ENCODE measurements at regions not wholly inside any gene's neighbourhood (a gene's known extent, or its start where the extent isn't known, plus 50 kb on each side); places are given as distances from the start of the nearest gene placed in this dataset.

- FAIRE-seq (no peak), DNase-seq (no peak)
- H3K27ac ChIP-seq (ENCODE audit: low read depth in 1 of 3, low read length in 2 of 3), result no peak overlapping the region
- WGBS, 3 donors, result 75 to 78% (median 75%) methylated on average over 2 of the region's 2 CpGs
- no peak overlapping the region for H3K4me3 ChIP-seq (ENCODE audit: low read depth in 1 of 3, low read length in 3 of 3)
- no peaks in the 10 kb centered on the region for H3K4me1 ChIP-seq (ENCODE audit: control insufficient read depth in 3 of 3, insufficient read depth in 2 of 3, low read depth in 1 of 3, low read length in 2 of 3)
- H3K27me3 ChIP-seq (ENCODE audit: control insufficient read depth in 3 of 3, insufficient read depth in 3 of 3, low read length in 3 of 3), result no peaks in the 10 kb centered on the region
- H3K36me3 ChIP-seq (ENCODE audit: control insufficient read depth in 3 of 3, insufficient read depth in 2 of 3, low read depth in 1 of 3, low read length in 3 of 3), result no peaks in the 10 kb centered on the region
- H3K9me3 ChIP-seq (ENCODE audit: control insufficient read depth in 2 of 2, insufficient read depth in 1 of 2, low read depth in 1 of 2, low read length in 1 of 2), result no peaks in the 10 kb centered on the region
Measured at GRCh38 chr5:119879446-119879845, 250.1 kb downstream of the FAM170A start.

GRCh38 chr5:119895066-119895465 lies 265.7 kb downstream of the FAM170A start:
- Histone ChIP-seq H3K9me3 (ENCODE audit: control insufficient read depth in 2 of 2, insufficient read depth in 1 of 2, low read depth in 1 of 2, low read length in 1 of 2) (no peaks in the 10 kb centered on the region), H3K4me3 (ENCODE audit: low read depth in 1 of 3, low read length in 3 of 3) (no peak overlapping the region), H3K27me3 (ENCODE audit: control insufficient read depth in 3 of 3, insufficient read depth in 3 of 3, low read length in 3 of 3) (no peaks in the 10 kb centered on the region), H3K36me3 (ENCODE audit: control insufficient read depth in 3 of 3, insufficient read depth in 2 of 3, low read depth in 1 of 3, low read length in 3 of 3) (no peaks in the 10 kb centered on the region), H3K27ac (ENCODE audit: low read depth in 1 of 3, low read length in 2 of 3) (no peak overlapping the region), H3K4me1 (ENCODE audit: control insufficient read depth in 3 of 3, insufficient read depth in 2 of 3, low read depth in 1 of 3, low read length in 2 of 3) (no peaks in the 10 kb centered on the region)
- FAIRE-seq, result no peak
- 81 to 93% (median 81%) methylated on average over 2 of the region's 2 CpGs for WGBS, 3 donors
- DNase-seq, result no peak

DNA sequence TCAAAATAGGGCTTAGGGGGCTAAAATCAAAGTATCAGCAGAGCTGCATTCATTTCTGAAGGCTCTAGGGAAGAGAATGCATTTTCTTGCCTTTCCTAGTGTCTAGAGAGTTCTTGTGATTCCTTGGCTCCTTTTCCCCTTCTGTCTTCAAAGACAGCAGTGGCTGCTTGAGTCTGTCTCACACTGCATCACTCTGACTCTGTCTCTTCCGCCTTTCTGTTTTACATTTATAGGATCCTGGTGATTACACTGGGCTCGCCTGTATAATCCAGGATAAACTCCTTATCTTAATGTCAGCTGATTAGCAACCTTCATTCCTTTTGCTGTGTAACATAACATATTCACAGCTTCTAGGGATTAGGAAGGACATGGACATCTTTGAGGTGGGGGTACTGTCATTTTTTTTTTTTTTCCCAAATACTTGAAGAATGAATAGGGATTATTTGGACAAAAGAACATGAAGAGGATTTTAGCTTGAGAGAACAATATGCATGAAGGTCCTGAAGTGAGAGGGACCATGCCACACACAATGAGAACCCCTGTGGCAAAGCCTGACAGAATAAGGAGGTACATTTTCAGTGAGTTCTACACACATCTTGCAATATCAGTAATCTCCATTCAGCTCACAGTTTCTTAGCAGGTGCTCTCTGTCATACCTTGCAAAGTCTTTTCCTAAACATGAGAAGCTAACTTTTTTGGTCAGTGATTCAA lies 267.6 kb downstream of the FAM170A start:
- Histone ChIP-seq H3K27ac (ENCODE audit: low read depth in 1 of 3, low read length in 2 of 3) (no peak overlapping the region), H3K27me3 (ENCODE audit: control insufficient read depth in 3 of 3, insufficient read depth in 3 of 3, low read length in 3 of 3) (no peaks in the 10 kb centered on the region), H3K9me3 (ENCODE audit: control insufficient read depth in 2 of 2, insufficient read depth in 1 of 2, low read depth in 1 of 2, low read length in 1 of 2) (no peaks in the 10 kb centered on the region), H3K4me1 (ENCODE audit: control insufficient read depth in 3 of 3, insufficient read depth in 2 of 3, low read depth in 1 of 3, low read length in 2 of 3) (no peaks in the 10 kb centered on the region), H3K36me3 (ENCODE audit: control insufficient read depth in 3 of 3, insufficient read depth in 2 of 3, low read depth in 1 of 3, low read length in 3 of 3) (no peaks in the 10 kb centered on the region), H3K4me3 (ENCODE audit: low read depth in 1 of 3, low read length in 3 of 3) (no peak overlapping the region)
- WGBS, 3 donors, result 21 to 56% (median 26%) methylated on average over 2 of the region's 2 CpGs
- no peak for DNase-seq
- no peak for FAIRE-seq

DNA sequence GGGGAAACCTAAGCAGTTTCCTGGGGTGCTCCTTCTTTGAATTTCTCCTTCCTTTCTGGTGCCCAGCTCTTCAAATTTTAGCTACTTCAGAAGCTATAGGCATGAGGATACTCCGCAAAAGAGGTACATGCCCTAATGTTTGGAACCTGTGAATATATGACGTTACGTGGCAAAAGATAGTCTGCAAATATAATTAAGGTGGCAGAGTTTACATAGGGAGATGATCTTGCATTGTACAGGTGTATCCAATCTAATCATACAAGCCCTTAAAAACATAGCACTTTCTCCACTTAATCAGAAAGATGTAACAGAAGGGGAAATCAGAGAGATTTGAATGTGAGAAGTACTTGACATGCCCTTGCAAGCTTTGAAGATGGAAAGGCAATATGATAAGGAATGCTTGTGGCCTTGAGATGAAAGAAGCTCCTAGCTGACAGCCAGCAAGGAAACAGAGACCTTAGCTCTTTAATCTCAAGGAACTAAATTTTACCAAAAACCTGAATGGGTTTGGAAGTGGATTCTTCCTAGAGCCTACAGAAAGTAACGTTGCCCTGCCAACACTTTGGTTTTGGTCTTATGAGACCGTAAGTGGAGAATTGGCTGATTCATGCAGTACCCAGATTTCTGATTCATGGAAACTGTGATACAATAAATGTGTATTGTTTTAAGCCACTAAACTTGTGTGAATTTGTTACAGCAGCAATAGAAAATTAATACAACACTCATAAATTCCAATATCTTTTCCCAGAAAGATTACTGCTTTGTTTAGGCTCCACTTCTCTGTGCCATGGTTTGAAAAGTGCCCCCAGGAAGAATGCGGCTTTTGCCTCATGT lies 268.4 kb downstream of the FAM170A start:
- WGBS, 3 donors, result 62 to 79% (median 70%) methylated on average over 6 of the region's 6 CpGs
- Histone ChIP-seq H3K27me3 (ENCODE audit: control insufficient read depth in 3 of 3, insufficient read depth in 3 of 3, low read length in 3 of 3) (no peaks in the 10 kb centered on the region), H3K9me3 (ENCODE audit: control insufficient read depth in 2 of 2, insufficient read depth in 1 of 2, low read depth in 1 of 2, low read length in 1 of 2) (no peaks in the 10 kb centered on the region), H3K36me3 (ENCODE audit: control insufficient read depth in 3 of 3, insufficient read depth in 2 of 3, low read depth in 1 of 3, low read length in 3 of 3) (no peaks in the 10 kb centered on the region), H3K4me1 (ENCODE audit: control insufficient read depth in 3 of 3, insufficient read depth in 2 of 3, low read depth in 1 of 3, low read length in 2 of 3) (no peaks in the 10 kb centered on the region), H3K4me3 (ENCODE audit: low read depth in 1 of 3, low read length in 3 of 3) (no peak overlapping the region), H3K27ac (ENCODE audit: low read depth in 1 of 3, low read length in 2 of 3) (no peak overlapping the region)
- FAIRE-seq (no peak), DNase-seq (no peak)

GRCh38 chr5:119899981-119900380 lies 270.6 kb downstream of the FAM170A start:
- no peaks in the 10 kb centered on the region for H3K27me3 ChIP-seq (ENCODE audit: control insufficient read depth in 3 of 3, insufficient read depth in 3 of 3, low read length in 3 of 3)
- no peak overlapping the region for H3K27ac ChIP-seq (ENCODE audit: low read depth in 1 of 3, low read length in 2 of 3)
- no peaks in the 10 kb centered on the region for H3K36me3 ChIP-seq (ENCODE audit: control insufficient read depth in 3 of 3, insufficient read depth in 2 of 3, low read depth in 1 of 3, low read length in 3 of 3)
- no peak overlapping the region for H3K4me3 ChIP-seq (ENCODE audit: low read depth in 1 of 3, low read length in 3 of 3)
- FAIRE-seq (no peak), DNase-seq (no peak)
- H3K4me1 ChIP-seq (ENCODE audit: control insufficient read depth in 3 of 3, insufficient read depth in 2 of 3, low read depth in 1 of 3, low read length in 2 of 3), result no peaks in the 10 kb centered on the region
- H3K9me3 ChIP-seq (ENCODE audit: control insufficient read depth in 2 of 2, insufficient read depth in 1 of 2, low read depth in 1 of 2, low read length in 1 of 2), result no peaks in the 10 kb centered on the region
- 65 to 75% (median 69%) methylated on average over 2 of the region's 2 CpGs for WGBS, 3 donors

GRCh38 chr5:119902593-119902992 lies 273.2 kb downstream of the FAM170A start:
- no peaks in the 10 kb centered on the region for H3K36me3 ChIP-seq (ENCODE audit: control insufficient read depth in 3 of 3, insufficient read depth in 2 of 3, low read depth in 1 of 3, low read length in 3 of 3)
- no peaks in the 10 kb centered on the region for H3K27me3 ChIP-seq (ENCODE audit: control insufficient read depth in 3 of 3, insufficient read depth in 3 of 3, low read length in 3 of 3)
- H3K9me3 ChIP-seq (ENCODE audit: control insufficient read depth in 2 of 2, insufficient read depth in 1 of 2, low read depth in 1 of 2, low read length in 1 of 2), result peaks cover 0 to 9% of the 10 kb centered on the region in 2 donors
- 80 to 89% (median 87%) methylated on average over 2 of the region's 2 CpGs for WGBS, 3 donors
- no peaks in the 10 kb centered on the region for H3K4me1 ChIP-seq (ENCODE audit: control insufficient read depth in 3 of 3, insufficient read depth in 2 of 3, low read depth in 1 of 3, low read length in 2 of 3)
- H3K27ac ChIP-seq (ENCODE audit: low read depth in 1 of 3, low read length in 2 of 3), result no peak overlapping the region
- H3K4me3 ChIP-seq (ENCODE audit: low read depth in 1 of 3, low read length in 3 of 3), result no peak overlapping the region
- FAIRE-seq (no peak), DNase-seq (no peak)

- no peak for FAIRE-seq
- H3K4me1 ChIP-seq (ENCODE audit: control insufficient read depth in 3 of 3, insufficient read depth in 2 of 3, low read depth in 1 of 3, low read length in 2 of 3), result no peaks in the 10 kb centered on the region
- no peak overlapping the region for H3K27ac ChIP-seq (ENCODE audit: low read depth in 1 of 3, low read length in 2 of 3)
- no peaks in the 10 kb centered on the region for H3K27me3 ChIP-seq (ENCODE audit: control insufficient read depth in 3 of 3, insufficient read depth in 3 of 3, low read length in 3 of 3)
- WGBS, 3 donors, result 57 to 63% (median 58%) methylated on average over 3 of the region's 3 CpGs
- DNase-seq, result no peak
- H3K4me3 ChIP-seq (ENCODE audit: low read depth in 1 of 3, low read length in 3 of 3), result no peak overlapping the region
- no peaks in the 10 kb centered on the region for H3K9me3 ChIP-seq (ENCODE audit: control insufficient read depth in 2 of 2, insufficient read depth in 1 of 2, low read depth in 1 of 2, low read length in 1 of 2)
- H3K36me3 ChIP-seq (ENCODE audit: control insufficient read depth in 3 of 3, insufficient read depth in 2 of 3, low read depth in 1 of 3, low read length in 3 of 3), result no peaks in the 10 kb centered on the region
Measured at GRCh38 chr5:119913425-119913824, 284.1 kb downstream of the FAM170A start.

DNA sequence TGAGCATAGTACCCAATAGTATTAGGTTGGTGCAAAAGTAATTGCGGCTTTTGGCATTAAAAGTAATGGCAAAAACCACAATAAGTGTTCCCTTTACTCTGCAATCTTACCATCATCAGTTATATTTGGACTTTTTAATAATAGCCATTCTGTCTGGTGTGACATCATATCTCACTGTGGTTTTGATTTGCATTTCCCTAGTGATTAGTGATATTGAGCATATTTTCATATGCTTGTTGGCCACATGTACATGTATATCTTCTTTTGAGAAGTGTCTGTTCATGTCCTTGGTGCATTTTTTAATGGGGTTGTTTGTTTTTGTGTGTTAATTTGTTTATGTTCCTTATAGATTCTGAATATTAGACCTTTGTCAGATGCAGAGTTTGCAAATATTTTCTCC lies 289.9 kb downstream of the FAM170A start:
- no peak for FAIRE-seq
- no peak overlapping the region for H3K4me3 ChIP-seq (ENCODE audit: low read depth in 1 of 3, low read length in 3 of 3)
- no peaks in the 10 kb centered on the region for H3K27me3 ChIP-seq (ENCODE audit: control insufficient read depth in 3 of 3, insufficient read depth in 3 of 3, low read length in 3 of 3)
- H3K9me3 ChIP-seq (ENCODE audit: control insufficient read depth in 2 of 2, insufficient read depth in 1 of 2, low read depth in 1 of 2, low read length in 1 of 2), result no peaks in the 10 kb centered on the region
- no peaks in the 10 kb centered on the region for H3K4me1 ChIP-seq (ENCODE audit: control insufficient read depth in 3 of 3, insufficient read depth in 2 of 3, low read depth in 1 of 3, low read length in 2 of 3)
- no peak overlapping the region for H3K27ac ChIP-seq (ENCODE audit: low read depth in 1 of 3, low read length in 2 of 3)
- no peak for DNase-seq
- H3K36me3 ChIP-seq (ENCODE audit: control insufficient read depth in 3 of 3, insufficient read depth in 2 of 3, low read depth in 1 of 3, low read length in 3 of 3), result no peaks in the 10 kb centered on the region
- 84 to 92% (median 87%) methylated on average over 1 of the region's 1 CpG for WGBS, 3 donors

Data from small intestine (tissue), 7 donors.